A673 (cell line): ENCODE measurements at regions not wholly inside any gene's neighbourhood (a gene's known extent, or its start where the extent isn't known, plus 50 kb on each side); places are given as distances from the start of the nearest gene placed in this dataset.

Experiments
- BruUV-seq: library from RNA; stranded (reverse); fragments of 400-500 nt; replicated peaks from 2 replicates; lab custom pipeline; 2021; lab: Mats Ljungman, UMichigan
- CTCF ChIA-PET: fragments of 300-600 bp; sonication (Branson Sonifier 250); formaldehyde crosslinking; loops from one replicate; lab custom pipeline; 2022; ENCODE audit warnings: antibody characterized with exemption; lab: Charles Lee
- POLR2A ChIA-PET: fragments of 300-600 bp; sonication (Branson Sonifier 250); formaldehyde crosslinking; loops from one replicate; lab custom pipeline; 2022; ENCODE audit warnings: antibody characterized with exemption; ENCODE audit not compliant: low non-redundant PET; lab: Charles Lee
- DNase-seq: peaks from one replicate; pipeline ENCODE4 v3.0.0-alpha.2; 2015; ENCODE audit warnings: low spot score
- H3K27ac ChIP-seq: fragments of 200-600 bp; sonication (generic); 2 replicates; pipeline ENCODE4 v1.5.1; 2016; ENCODE audit warnings: mixed run types, low read depth, mild to moderate bottlenecking, mixed read lengths, antibody characterized with exemption, low read length; ENCODE audit not compliant: poor library complexity, severe bottlenecking
- H3K27me3 ChIP-seq: fragments of 200-600 bp; sonication (generic); replicated peaks from 2 replicates; pipeline ENCODE4 v1.6.1; 2017; ENCODE audit warnings: mixed run types, low read depth, mild to moderate bottlenecking, mixed read lengths, antibody characterized with exemption, low read length; ENCODE audit not compliant: insufficient read depth, poor library complexity
- H3K36me3 ChIP-seq: fragments of 200-600 bp; sonication (generic); 2 replicates; pipeline ENCODE4 v1.6.1; 2016; ENCODE audit warnings: mixed run types, mild to moderate bottlenecking, mixed read lengths, antibody characterized with exemption, low read length; ENCODE audit not compliant: insufficient read depth, poor library complexity, severe bottlenecking
- H3K4me1 ChIP-seq: fragments of 200-600 bp; sonication (generic); 2 replicates; pipeline ENCODE4 v1.6.1; 2017; ENCODE audit warnings: mixed run types, mild to moderate bottlenecking, mixed read lengths, antibody characterized with exemption, low read length; ENCODE audit not compliant: insufficient read depth, poor library complexity, severe bottlenecking
- H3K4me3 ChIP-seq: fragments of 200-600 bp; sonication (generic); 2 replicates; pipeline ENCODE4 v1.5.1; 2016; ENCODE audit warnings: low read depth, mixed run types, mild to moderate bottlenecking, mixed read lengths, low read length; ENCODE audit not compliant: poor library complexity, severe bottlenecking
- H3K9me3 ChIP-seq: fragments of 200-600 bp; sonication (generic); 2 replicates; pipeline ENCODE4 v1.6.1; 2016; ENCODE audit warnings: mixed run types, low read depth, mild to moderate bottlenecking, mixed read lengths, antibody characterized with exemption, low read length; ENCODE audit not compliant: poor library complexity, severe bottlenecking
- EZH2 ChIP-seq: fragments of 200-600 bp; sonication (generic); IDR thresholded peaks from 2 replicates; pipeline ENCODE4 v1.6.1; 2017; ENCODE audit warnings: borderline replicate concordance, low read depth, mild to moderate bottlenecking, mixed read lengths, antibody characterized with exemption, low read length; ENCODE audit not compliant: poor library complexity, severe bottlenecking
- intact Hi-C: fragments of 100-400 bp; cut with micrococcal nuclease; formaldehyde crosslinking; loops from one replicate; pipeline ENCODE4 v1.10.0; 2022; ENCODE audit not compliant: unreplicated experiment
- TF ChIP-seq, protein P1 (sequence below): fragments of 300-800, 200-600 bp; sonication (generic); conservative IDR thresholded peaks from 2 replicates; pipeline ENCODE4 v1.5.1; 2017; ENCODE audit warnings: low read depth, mild to moderate bottlenecking, antibody characterized with exemption, low read length, moderate library complexity, mixed read lengths

DNA sequence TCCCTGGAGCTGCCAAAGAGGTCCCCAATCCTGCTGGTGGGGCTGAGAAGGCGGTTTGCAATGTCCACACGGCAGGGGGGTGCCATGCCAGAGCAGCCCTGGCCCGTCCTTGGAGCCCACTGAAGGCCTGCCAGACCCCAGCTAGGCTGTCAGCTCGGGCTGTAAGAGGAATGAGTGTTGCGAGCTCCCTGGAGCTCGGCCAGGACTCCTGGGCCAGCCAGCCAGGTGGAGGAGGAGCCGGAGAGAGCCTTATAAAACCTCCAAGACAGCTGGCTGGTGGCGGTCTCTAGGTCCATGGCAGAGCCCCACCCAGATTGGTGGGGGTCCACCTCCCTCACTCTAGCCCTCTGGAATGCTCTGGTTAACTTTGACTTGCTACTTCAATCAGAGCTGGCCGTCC, 55.1 kb upstream of the CALN1 start:
- intact Hi-C loops: no loop called here
- Histone ChIP-seq H3K27ac (no peak overlapping the region), H3K4me1 (no peaks in the 10 kb centered on the region), H3K27me3 (no peaks in the 10 kb centered on the region), H3K4me3 (no peak overlapping the region), H3K36me3 (no peaks in the 10 kb centered on the region), H3K9me3 (no peaks in the 10 kb centered on the region)
- POLR2A ChIA-PET: no interaction called here
- no TSS peak for BruUV-seq
- DNase-seq: no peak
- no peak for TF ChIP-seq EZH2
- TF ChIP-seq, protein P1, sequence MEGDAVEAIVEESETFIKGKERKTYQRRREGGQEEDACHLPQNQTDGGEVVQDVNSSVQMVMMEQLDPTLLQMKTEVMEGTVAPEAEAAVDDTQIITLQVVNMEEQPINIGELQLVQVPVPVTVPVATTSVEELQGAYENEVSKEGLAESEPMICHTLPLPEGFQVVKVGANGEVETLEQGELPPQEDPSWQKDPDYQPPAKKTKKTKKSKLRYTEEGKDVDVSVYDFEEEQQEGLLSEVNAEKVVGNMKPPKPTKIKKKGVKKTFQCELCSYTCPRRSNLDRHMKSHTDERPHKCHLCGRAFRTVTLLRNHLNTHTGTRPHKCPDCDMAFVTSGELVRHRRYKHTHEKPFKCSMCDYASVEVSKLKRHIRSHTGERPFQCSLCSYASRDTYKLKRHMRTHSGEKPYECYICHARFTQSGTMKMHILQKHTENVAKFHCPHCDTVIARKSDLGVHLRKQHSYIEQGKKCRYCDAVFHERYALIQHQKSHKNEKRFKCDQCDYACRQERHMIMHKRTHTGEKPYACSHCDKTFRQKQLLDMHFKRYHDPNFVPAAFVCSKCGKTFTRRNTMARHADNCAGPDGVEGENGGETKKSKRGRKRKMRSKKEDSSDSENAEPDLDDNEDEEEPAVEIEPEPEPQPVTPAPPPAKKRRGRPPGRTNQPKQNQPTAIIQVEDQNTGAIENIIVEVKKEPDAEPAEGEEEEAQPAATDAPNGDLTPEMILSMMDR: no peak
- CTCF ChIA-PET: no interaction called here

DNA sequence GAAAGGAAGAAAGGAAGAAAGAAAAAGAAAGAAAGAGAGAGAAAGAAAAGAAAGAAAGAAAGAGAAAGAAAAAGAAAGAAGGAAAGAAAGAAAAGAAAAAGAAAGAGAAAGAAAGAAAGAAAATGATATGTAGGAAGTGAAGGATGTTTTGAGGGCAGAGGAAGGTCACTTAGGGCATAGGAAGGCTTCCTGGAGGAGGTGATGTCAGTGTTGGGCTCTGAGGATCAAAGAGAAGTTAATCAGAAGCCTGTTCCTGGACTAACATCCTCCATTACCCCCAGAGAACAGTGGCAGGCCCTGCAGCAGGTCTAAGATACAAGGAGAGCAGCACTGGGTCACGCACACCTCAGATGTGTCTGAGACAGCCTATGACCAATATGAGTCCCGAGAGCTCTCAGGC, 54.7 kb upstream of the CALN1 start:
- Histone ChIP-seq H3K36me3 (no peaks in the 10 kb centered on the region), H3K4me1 (no peaks in the 10 kb centered on the region), H3K4me3 (no peak overlapping the region), H3K9me3 (no peaks in the 10 kb centered on the region), H3K27ac (no peak overlapping the region), H3K27me3 (no peaks in the 10 kb centered on the region)
- no peak for DNase-seq
- ChIA-PET POLR2A (no interaction called here), CTCF (no interaction called here)
- intact Hi-C loops: no loop called here
- BruUV-seq: no TSS peak
- TF ChIP-seq, protein P1: no peak
- TF ChIP-seq EZH2: no peak

DNA sequence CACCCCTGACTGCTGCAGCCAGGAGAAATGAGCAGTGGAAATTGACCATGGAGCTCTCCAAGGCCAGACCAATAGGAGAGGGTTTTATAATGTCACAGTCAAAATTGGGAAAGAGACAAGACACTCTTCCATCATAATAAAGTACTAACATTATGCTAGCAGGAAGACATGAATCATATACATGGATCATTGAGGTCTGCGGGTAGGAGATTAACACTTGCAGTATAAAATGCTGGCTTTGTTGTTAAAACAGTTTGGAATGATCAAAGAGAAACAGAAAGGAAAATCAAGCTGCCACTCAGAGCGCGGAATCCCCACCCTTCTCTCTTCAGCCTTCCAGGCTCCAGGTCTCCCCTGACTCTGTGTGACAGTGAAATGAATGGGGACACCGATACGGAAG, 53.4 kb upstream of the CALN1 start:
- Histone ChIP-seq H3K9me3 (no peaks in the 10 kb centered on the region), H3K27ac (no peak overlapping the region), H3K27me3 (no peaks in the 10 kb centered on the region), H3K36me3 (no peaks in the 10 kb centered on the region), H3K4me1 (no peaks in the 10 kb centered on the region), H3K4me3 (no peak overlapping the region)
- ChIA-PET CTCF (no interaction called here), POLR2A (no interaction called here)
- intact Hi-C loops: no loop called here
- DNase-seq: no peak
- no TSS peak for BruUV-seq
- no peak for TF ChIP-seq EZH2
- TF ChIP-seq, protein P1: no peak
